NCI-H128 (cell line): ENCODE measurements at regions not wholly inside any gene's neighbourhood (a gene's known extent, or its start where the extent isn't known, plus 50 kb on each side); places are given as distances from the start of the nearest gene placed in this dataset.
"Not testable (repeated sequence)": the region's sequence is repeated elsewhere in the genome, so short reads cannot be mapped to it uniquely, and the experiment has no call there.

Source experiments
- DNase-seq: peaks from one replicate; lab custom pipeline; 2025; ENCODE audit not compliant: unreplicated experiment; lab: John Stamatoyannopoulos, UW

GRCh38 chr4:31701256-31701655 is 981.1 kb downstream of the PCDH7 start:
- no peak for DNase-seq

GRCh38 chr4:31702326-31702725 is 982.2 kb downstream of the PCDH7 start:
- DNase-seq: no peak

GRCh38 chr4:31714238-31714637 is 994.1 kb downstream of the PCDH7 start:
- no peak for DNase-seq

GRCh38 chr4:31715302-31715701 is 995.1 kb downstream of the PCDH7 start:
- DNase-seq: no peak

- no peak for DNase-seq
These were observed 1006.9 kb downstream of the PCDH7 start for GRCh38 chr4:31727030-31727429.

- no peak for DNase-seq
These were observed 1014.8 kb downstream of the PCDH7 start for GRCh38 chr4:31735004-31735403.

GRCh38 chr4:31737419-31737818 is 1017.2 kb downstream of the PCDH7 start:
- DNase-seq: no peak

- no peak for DNase-seq
These were observed 1021.2 kb downstream of the PCDH7 start for GRCh38 chr4:31741326-31741725.

- DNase-seq: no peak
These were observed 1028.2 kb downstream of the PCDH7 start for GRCh38 chr4:31748382-31748781.

- not testable (repeated sequence) for DNase-seq
These were observed 1030.4 kb downstream of the PCDH7 start for GRCh38 chr4:31750581-31750980.

- DNase-seq: no peak
These were observed 1035.6 kb downstream of the PCDH7 start for GRCh38 chr4:31755751-31756150.

GRCh38 chr4:31768756-31769155 is 1048.6 kb downstream of the PCDH7 start:
- DNase-seq: no peak

- DNase-seq: no peak
These were observed 1063.1 kb downstream of the PCDH7 start for GRCh38 chr4:31783311-31783710.

- DNase-seq: no peak
These were observed 1064.4 kb downstream of the PCDH7 start for GRCh38 chr4:31784558-31784957.

GRCh38 chr4:31787701-31788100 is 1067.5 kb downstream of the PCDH7 start:
- no peak for DNase-seq

- DNase-seq: no peak
These were observed 1068.5 kb downstream of the PCDH7 start for GRCh38 chr4:31788676-31789075.

- no peak for DNase-seq
These were observed 1071.5 kb downstream of the PCDH7 start for GRCh38 chr4:31791666-31792065.

GRCh38 chr4:31793907-31794306 is 1073.7 kb downstream of the PCDH7 start:
- DNase-seq: no peak

- DNase-seq: not testable (repeated sequence)
These were observed 1076.9 kb downstream of the PCDH7 start for GRCh38 chr4:31797052-31797451.

GRCh38 chr4:31803526-31804195 is 1083.5 kb downstream of the PCDH7 start:
- DNase-seq: no peak

GRCh38 chr4:31807036-31807435 is 1086.9 kb downstream of the PCDH7 start:
- DNase-seq: no peak

GRCh38 chr4:31844350-31844749 is 1124.2 kb downstream of the PCDH7 start:
- no peak for DNase-seq

GRCh38 chr4:31851946-31852345 is 1131.8 kb downstream of the PCDH7 start:
- no peak for DNase-seq
